PC-9 (cell line): ENCODE measurements at regions not wholly inside any gene's neighbourhood (a gene's known extent, or its start where the extent isn't known, plus 50 kb on each side); places are given as distances from the start of the nearest gene placed in this dataset.

Experiments
- BruUV-seq: library from RNA; stranded (reverse); fragments of 400-500 nt; replicated peaks from 2 replicates; lab custom pipeline; 2021; lab: Mats Ljungman, UMichigan
- CTCF ChIA-PET: fragments of 300-600 bp; sonication (Branson Sonifier 250); formaldehyde crosslinking; loops from one replicate; lab custom pipeline; 2022; ENCODE audit warnings: antibody characterized with exemption; lab: Charles Lee
- POLR2A ChIA-PET: fragments of 300-600 bp; sonication (Branson Sonifier 250); formaldehyde crosslinking; loops from one replicate; lab custom pipeline; 2022; ENCODE audit warnings: antibody characterized with exemption; ENCODE audit not compliant: unreplicated experiment; lab: Charles Lee
- DNase-seq, 2 experiments: peaks; one replicate each; pipeline versions ENCODE4 v3.0.0 to v3.0.0-alpha.2; 2015 to 2022; ENCODE audit warnings: mixed read lengths in 1 of 2
- H2AFZ ChIP-seq: fragments of 200-600 bp; sonication (generic); 2 replicates; pipeline ENCODE4 v1.8.1; 2017; ENCODE audit warnings: antibody characterized with exemption
- H3F3A ChIP-seq: fragments of 200-600 bp; sonication (generic); 2 replicates; pipeline ENCODE4 v1.8.1; 2017; ENCODE audit warnings: antibody characterized with exemption, mild to moderate bottlenecking, low read depth; ENCODE audit not compliant: insufficient read depth
- H3K27ac ChIP-seq: fragments of 200-600 bp; sonication (generic); 2 replicates; pipeline ENCODE4 v1.6.1; 2016; ENCODE audit warnings: mixed run types
- H3K27me3 ChIP-seq: fragments of 200-600 bp; sonication (generic); 2 replicates; pipeline ENCODE4 v1.6.1; 2016; ENCODE audit warnings: low read depth, mixed run types; ENCODE audit not compliant: insufficient read depth
- H3K36me3 ChIP-seq: fragments of 200-600 bp; sonication (generic); 2 replicates; pipeline ENCODE4 v1.6.1; 2016; ENCODE audit warnings: low read depth, mixed run types
- H3K4me1 ChIP-seq: fragments of 200-600 bp; sonication (generic); replicated peaks from 2 replicates; pipeline ENCODE4 v1.6.1; 2016; ENCODE audit warnings: mixed run types; ENCODE audit not compliant: insufficient read depth
- H3K4me2 ChIP-seq: fragments of 200-600 bp; sonication (generic); 2 replicates; pipeline ENCODE4 v1.6.1; 2017; ENCODE audit warnings: mixed run types
- H3K4me3 ChIP-seq: fragments of 200-600 bp; sonication (generic); 2 replicates; pipeline ENCODE4 v1.6.1; 2016; ENCODE audit warnings: mixed run types
- H3K79me2 ChIP-seq: fragments of 200-600 bp; sonication (generic); 2 replicates; pipeline ENCODE4 v1.6.1; 2017; ENCODE audit warnings: low read depth, mixed run types
- H3K9me2 ChIP-seq: fragments of 200-600 bp; sonication (generic); 2 replicates; pipeline ENCODE4 v1.8.1; 2017; ENCODE audit warnings: mild to moderate bottlenecking; ENCODE audit not compliant: insufficient read depth
- H3K9me3 ChIP-seq: fragments of 200-600 bp; sonication (generic); 2 replicates; pipeline ENCODE4 v1.8.1; 2016; ENCODE audit warnings: low read depth; ENCODE audit not compliant: insufficient read depth
- H4K20me1 ChIP-seq: fragments of 200-600 bp; sonication (generic); 2 replicates; pipeline ENCODE4 v1.8.1; 2017; ENCODE audit not compliant: insufficient read depth
- EZH2 ChIP-seq: fragments of 200-600 bp; sonication (generic); IDR thresholded peaks from 2 replicates; pipeline ENCODE4 v1.8.0; 2017; ENCODE audit warnings: antibody characterized with exemption, low read depth
- intact Hi-C: fragments of 100-400 bp; cut with micrococcal nuclease; formaldehyde crosslinking; loops from one replicate; pipeline ENCODE4 v1.10.0; 2022; ENCODE audit not compliant: unreplicated experiment
- TF ChIP-seq, protein P1 (sequence below): fragments of 200-600 bp; sonication (generic); conservative IDR thresholded peaks from 2 replicates; pipeline ENCODE4 v1.6.1; 2017; ENCODE audit warnings: mixed run types, antibody characterized with exemption, mild to moderate bottlenecking, moderate library complexity

DNA sequence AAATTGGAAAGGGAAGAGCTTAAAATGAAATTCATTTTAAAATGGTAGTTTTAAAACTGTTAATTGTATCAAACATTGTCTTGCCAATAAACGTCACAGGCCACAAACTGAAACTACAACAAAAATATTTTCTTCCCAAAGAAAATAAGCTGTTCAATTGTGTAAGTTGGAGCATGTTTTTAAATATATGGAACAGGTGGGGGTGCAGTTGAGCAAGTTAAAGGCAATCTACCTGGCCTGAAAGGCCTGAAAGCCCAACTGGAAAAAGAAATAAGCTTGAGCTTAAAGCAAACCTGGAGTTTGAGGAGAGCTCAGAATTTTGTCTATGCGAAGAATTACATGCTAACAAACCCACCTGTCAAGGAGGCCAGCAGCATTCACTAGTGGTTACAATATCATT lies 439.5 kb downstream of the ACTL7B start:
- H2AFZ ChIP-seq = no peak overlapping the region

DNA sequence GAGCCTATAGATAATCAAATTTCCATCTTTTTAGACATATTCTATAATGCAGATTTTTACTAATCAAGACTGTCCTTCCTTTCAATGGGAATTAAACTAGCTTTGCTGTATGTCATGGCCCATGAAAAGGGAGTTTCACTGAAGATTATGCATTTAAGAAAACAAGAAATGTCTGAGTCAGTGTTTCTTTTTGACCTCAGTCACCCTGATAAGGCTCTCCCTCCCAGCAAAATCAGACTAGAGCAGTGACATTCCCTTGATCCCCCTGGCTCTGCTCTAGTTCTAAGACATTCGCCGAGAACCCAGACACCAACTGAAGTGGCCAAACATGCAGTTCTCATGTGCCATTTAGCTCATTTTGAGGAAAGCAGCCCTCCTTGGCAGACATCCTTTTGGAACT lies 442.0 kb downstream of the ACTL7B start:
- ChIA-PET CTCF (no interaction called here), POLR2A (no interaction called here)
- BruUV-seq = no TSS peak
- Histone ChIP-seq H3K27me3 (no peaks in the 10 kb centered on the region), H3K4me1 (no peaks in the 10 kb centered on the region), H3K9me3 (no peaks in the 10 kb centered on the region), H3K4me3 (no peak overlapping the region), H3K9me2 (no peaks in the 10 kb centered on the region), H2AFZ (no peak overlapping the region), H3K79me2 (no peaks in the 10 kb centered on the region), H3K4me2 (no peak overlapping the region), H3K27ac (no peak overlapping the region), H3F3A (no peaks in the 10 kb centered on the region), H3K36me3 (no peaks in the 10 kb centered on the region), H4K20me1 (no peaks in the 10 kb centered on the region)
- intact Hi-C loops = loop anchor here (10.0 kb wide), 1 partner anchor 351 kb away; no protein-coding TSS in a partner anchor
- TF ChIP-seq, protein P1, sequence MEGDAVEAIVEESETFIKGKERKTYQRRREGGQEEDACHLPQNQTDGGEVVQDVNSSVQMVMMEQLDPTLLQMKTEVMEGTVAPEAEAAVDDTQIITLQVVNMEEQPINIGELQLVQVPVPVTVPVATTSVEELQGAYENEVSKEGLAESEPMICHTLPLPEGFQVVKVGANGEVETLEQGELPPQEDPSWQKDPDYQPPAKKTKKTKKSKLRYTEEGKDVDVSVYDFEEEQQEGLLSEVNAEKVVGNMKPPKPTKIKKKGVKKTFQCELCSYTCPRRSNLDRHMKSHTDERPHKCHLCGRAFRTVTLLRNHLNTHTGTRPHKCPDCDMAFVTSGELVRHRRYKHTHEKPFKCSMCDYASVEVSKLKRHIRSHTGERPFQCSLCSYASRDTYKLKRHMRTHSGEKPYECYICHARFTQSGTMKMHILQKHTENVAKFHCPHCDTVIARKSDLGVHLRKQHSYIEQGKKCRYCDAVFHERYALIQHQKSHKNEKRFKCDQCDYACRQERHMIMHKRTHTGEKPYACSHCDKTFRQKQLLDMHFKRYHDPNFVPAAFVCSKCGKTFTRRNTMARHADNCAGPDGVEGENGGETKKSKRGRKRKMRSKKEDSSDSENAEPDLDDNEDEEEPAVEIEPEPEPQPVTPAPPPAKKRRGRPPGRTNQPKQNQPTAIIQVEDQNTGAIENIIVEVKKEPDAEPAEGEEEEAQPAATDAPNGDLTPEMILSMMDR = no peak
- TF ChIP-seq EZH2 = no peak
- no peak for DNase-seq

More for the DNA sequence above, 439.5 kb downstream of the ACTL7B start:
- CTCF ChIA-PET = interaction anchor here (0.7 to 1.3 kb wide), 3 partner anchors 43 to 149 kb away, joined by 3 to 10 read pairs (median 3); no protein-coding TSS in a partner anchor
- H3K27me3 ChIP-seq = no peaks in the 10 kb centered on the region
- TF ChIP-seq, protein P1 = peak; percentile 38; the same call in 1 of the 2 replicates
- no peak for TF ChIP-seq EZH2
- H3K4me2 ChIP-seq = no peak overlapping the region
- POLR2A ChIA-PET = interaction anchor here (0.6 kb wide), 1 partner anchor 932 kb away, joined by 3 read pairs; no protein-coding TSS in a partner anchor
- no peaks in the 10 kb centered on the region for H4K20me1 ChIP-seq
- H3K36me3 ChIP-seq = no peaks in the 10 kb centered on the region
- no peaks in the 10 kb centered on the region for H3K9me2 ChIP-seq
- no peak overlapping the region for H3K27ac ChIP-seq
- DNase-seq = no peak
- no peaks in the 10 kb centered on the region for H3F3A ChIP-seq
- H3K9me3 ChIP-seq = no peaks in the 10 kb centered on the region
- H3K79me2 ChIP-seq = no peaks in the 10 kb centered on the region
- no peak overlapping the region for H3K4me3 ChIP-seq
- intact Hi-C loops = loop anchor here (10.0 kb wide), 1 partner anchor 348 kb away; no protein-coding TSS in a partner anchor
- no TSS peak for BruUV-seq
- H3K4me1 ChIP-seq = no peaks in the 10 kb centered on the region

DNA sequence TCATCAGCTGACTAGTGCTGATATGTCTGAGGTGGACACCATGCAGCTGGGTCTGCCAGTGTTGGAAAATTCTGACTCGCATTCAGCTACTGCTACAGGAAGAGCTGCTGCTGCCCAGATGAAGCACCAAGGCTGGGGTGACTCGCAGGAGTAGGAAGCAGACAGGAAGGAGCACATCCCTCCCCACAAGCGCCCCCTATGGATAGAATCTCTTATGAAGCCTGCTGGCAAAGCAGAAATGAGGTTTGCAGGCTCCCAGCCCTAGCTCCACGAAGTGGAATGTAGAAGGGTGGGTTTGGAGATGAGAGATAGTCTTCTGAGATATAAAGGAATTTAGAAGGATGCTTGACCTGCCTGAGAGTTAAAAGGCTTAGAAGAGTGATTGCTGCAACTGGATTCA lies 443.0 kb downstream of the ACTL7B start:
- no peaks in the 10 kb centered on the region for H3K9me3 ChIP-seq
- H3K4me2 ChIP-seq = no peak overlapping the region
- H3K4me3 ChIP-seq = no peak overlapping the region
- TF ChIP-seq, protein P1 = no peak
- TF ChIP-seq EZH2 = no peak
- BruUV-seq = no TSS peak
- H3K27me3 ChIP-seq = no peaks in the 10 kb centered on the region
- no peak overlapping the region for H3K27ac ChIP-seq
- intact Hi-C loops = loop anchor here (10.0 kb wide), 1 partner anchor 352 kb away; no protein-coding TSS in a partner anchor
- H3K79me2 ChIP-seq = no peaks in the 10 kb centered on the region
- no peak for DNase-seq
- no peaks in the 10 kb centered on the region for H3K4me1 ChIP-seq
- no peaks in the 10 kb centered on the region for H3F3A ChIP-seq
- CTCF ChIA-PET = no interaction called here
- no peaks in the 10 kb centered on the region for H3K9me2 ChIP-seq
- POLR2A ChIA-PET = no interaction called here
- no peaks in the 10 kb centered on the region for H3K36me3 ChIP-seq
- no peak overlapping the region for H2AFZ ChIP-seq
- H4K20me1 ChIP-seq = no peaks in the 10 kb centered on the region
